Peyer's patch (tissue), 4 donors: ENCODE measurements at regions not wholly inside any gene's neighbourhood (a gene's known extent, or its start where the extent isn't known, plus 50 kb on each side); places are given as distances from the start of the nearest gene placed in this dataset.
"Not testable (repeated sequence)": the region's sequence is repeated elsewhere in the genome, so short reads cannot be mapped to it uniquely, and the experiment has no call there.

Source experiments
- DNase-seq, 3 donors: peaks; one replicate each; pipeline ENCODE4 v3.0.0-alpha.2; 2017 to 2019
- H3K27ac ChIP-seq, 4 donors: fragments of 200-600 bp; sonication (generic); one replicate each; pipeline ENCODE4 v1.5.1; 2016 to 2019
- H3K27me3 ChIP-seq, 2 donors: fragments of 200-600 bp; sonication (generic); one replicate each; pipeline ENCODE4 v1.5.1; 2019
- H3K36me3 ChIP-seq, 3 donors: fragments of 200-600 bp; sonication (generic); one replicate each; pipeline ENCODE4 v1.5.1; 2016 to 2019
- H3K4me1 ChIP-seq, 4 donors: fragments of 200-600 bp; sonication (generic); one replicate each; pipeline ENCODE4 v1.5.1; 2016 to 2019
- H3K4me3 ChIP-seq, 4 donors: fragments of 200-600 bp; sonication (generic); 1 replicate in 3 of 4; 2 replicates in 1 of 4; pipeline ENCODE4 v1.5.1; 2016 to 2019; ENCODE audit warnings: mild to moderate bottlenecking in 1 of 4
- H3K9me3 ChIP-seq, 4 donors: fragments of 200-600 bp; sonication (generic); one replicate each; pipeline ENCODE4 v1.5.1; 2016 to 2019; ENCODE audit warnings: mild to moderate bottlenecking in 1 of 4
- CTCF ChIP-seq, 6 experiments: fragments of 450-650 bp in 4 of 6; fragments of 200-600 bp in 2 of 6; sonication (generic) in 1 of 6; IDR thresholded peaks; one replicate each; pipeline ENCODE4 v1.5.1; 2017 to 2019; ENCODE audit warnings: antibody characterized with exemption in 6 of 6, mild to moderate bottlenecking in 3 of 6, moderate library complexity in 1 of 6
- POLR2A ChIP-seq, 2 donors: fragments of 450-650 bp; IDR thresholded peaks; one replicate each; pipeline ENCODE4 v1.5.1; 2017; ENCODE audit warnings: antibody characterized with exemption in 2 of 2, mild to moderate bottlenecking in 2 of 2, moderate library complexity in 2 of 2

- no peaks in the 10 kb centered on the region for H3K9me3 ChIP-seq
- H3K27me3 ChIP-seq, result no peaks in the 10 kb centered on the region
- no peak overlapping the region for H3K27ac ChIP-seq
- TF ChIP-seq CTCF (IDR thresholded peaks at IDR 0.05) (peak in 2 of 6 experiments; percentile 17 to 21), POLR2A (IDR thresholded peaks at IDR 0.05) (no peak)
- H3K36me3 ChIP-seq, result no peaks in the 10 kb centered on the region
- no peak for DNase-seq
- no peak overlapping the region for H3K4me3 ChIP-seq
- no peaks in the 10 kb centered on the region for H3K4me1 ChIP-seq
Observed at GRCh38 chr12:33514893-33515292, 75.3 kb upstream of the SYT10 start.

- no peaks in the 10 kb centered on the region for H3K4me1 ChIP-seq
- no peaks in the 10 kb centered on the region for H3K36me3 ChIP-seq
- H3K27ac ChIP-seq, result no peak overlapping the region
- TF ChIP-seq CTCF (IDR thresholded peaks at IDR 0.05) (no peak), POLR2A (IDR thresholded peaks at IDR 0.05) (no peak)
- H3K27me3 ChIP-seq, result no peaks in the 10 kb centered on the region
- DNase-seq, result no peak
- no peak overlapping the region for H3K4me3 ChIP-seq
- H3K9me3 ChIP-seq, result no peaks in the 10 kb centered on the region
Observed at GRCh38 chr12:33519566-33519965, 79.9 kb upstream of the SYT10 start.

- H3K27ac ChIP-seq, H3K9me3 ChIP-seq, DNase-seq, H3K4me3 ChIP-seq, H3K27me3 ChIP-seq, H3K36me3 ChIP-seq, H3K4me1 ChIP-seq: not testable (repeated sequence)
Observed at GRCh38 chr12:33520505-33521302, 81.1 kb upstream of the SYT10 start.

- no peaks in the 10 kb centered on the region for H3K27me3 ChIP-seq
- H3K9me3 ChIP-seq, result no peaks in the 10 kb centered on the region
- TF ChIP-seq POLR2A (IDR thresholded peaks at IDR 0.05), result no peak
- H3K36me3 ChIP-seq, result no peaks in the 10 kb centered on the region
- no peak overlapping the region for H3K27ac ChIP-seq
- H3K4me3 ChIP-seq, result no peak overlapping the region
- no peak for DNase-seq
- no peaks in the 10 kb centered on the region for H3K4me1 ChIP-seq
Observed at GRCh38 chr12:33529031-33529430, 89.4 kb upstream of the SYT10 start.

- H3K27me3 ChIP-seq, result no peaks in the 10 kb centered on the region
Observed at GRCh38 chr12:33529810-33530209, 90.2 kb upstream of the SYT10 start.

GRCh38 chr12:33531261-33531660, 91.6 kb upstream of the SYT10 start:
- Histone ChIP-seq H3K9me3 (no peaks in the 10 kb centered on the region), H3K4me3 (no peak overlapping the region), H3K4me1 (no peaks in the 10 kb centered on the region), H3K27me3 (no peaks in the 10 kb centered on the region), H3K27ac (no peak overlapping the region), H3K36me3 (no peaks in the 10 kb centered on the region)
- TF ChIP-seq POLR2A (IDR thresholded peaks at IDR 0.05), result no peak
- DNase-seq, result no peak

More at GRCh38 chr12:33529810-33530209, 90.2 kb upstream of the SYT10 start:
- H3K27ac ChIP-seq, result no peak overlapping the region
- no peaks in the 10 kb centered on the region for H3K36me3 ChIP-seq
- TF ChIP-seq CTCF (IDR thresholded peaks at IDR 0.05), result no peak
- TF ChIP-seq POLR2A (IDR thresholded peaks at IDR 0.05), result no peak
- H3K9me3 ChIP-seq, result no peaks in the 10 kb centered on the region
- no peak for DNase-seq
- no peak overlapping the region for H3K4me3 ChIP-seq
- H3K4me1 ChIP-seq, result no peaks in the 10 kb centered on the region

GRCh38 chr12:33533527-33533926, 93.9 kb upstream of the SYT10 start:
- H3K9me3 ChIP-seq, result no peaks in the 10 kb centered on the region
- H3K36me3 ChIP-seq, result no peaks in the 10 kb centered on the region
- no peaks in the 10 kb centered on the region for H3K27me3 ChIP-seq
- DNase-seq, result no peak
- TF ChIP-seq CTCF (IDR thresholded peaks at IDR 0.05), result no peak
- H3K4me3 ChIP-seq, result no peak overlapping the region
- no peak overlapping the region for H3K27ac ChIP-seq
- H3K4me1 ChIP-seq, result no peaks in the 10 kb centered on the region
